HEK293 (cell line): ENCODE measurements at regions not wholly inside any gene's neighbourhood (a gene's known extent, or its start where the extent isn't known, plus 50 kb on each side); places are given as distances from the start of the nearest gene placed in this dataset.

Source experiments
- CTCF ChIA-PET: fragments of 350-600 bp; formaldehyde crosslinking; extraction: SDS; loops from one replicate; lab custom pipeline; 2021; ENCODE audit warnings: antibody characterized with exemption; lab: Yijun Ruan, JAX
- POLR2A ChIA-PET: fragments of 300-600 bp; formaldehyde crosslinking; extraction: SDS; loops from one replicate; lab custom pipeline; 2020; ENCODE audit warnings: antibody characterized with exemption, inconsistent platforms; lab: Yijun Ruan, JAX
- H3K27ac ChIP-seq: fragments of 200-500 bp; sonication (Bioruptor generic); 2 replicates; pipeline ENCODE4 v1.5.1; 2014; ENCODE audit warnings: low read depth, low read length, control low read depth, inconsistent platforms; ENCODE audit errors: extremely low read depth
- H3K36me3 ChIP-seq, 2 experiments: fragments of 200-500 bp in 1 of 2; sonication (Bioruptor generic) in 1 of 2; 1 replicate in 1 of 2; 2 replicates in 1 of 2; pipeline ENCODE4 v1.5.1; 2014 to 2017; ENCODE audit warnings: inconsistent platforms in 2 of 2, low read length in 2 of 2; ENCODE audit not compliant: control insufficient read depth in 2 of 2, insufficient read depth in 1 of 2
- H3K4me1 ChIP-seq: fragments of 200-500 bp; sonication (Bioruptor generic); 2 replicates; pipeline ENCODE4 v1.5.1; 2014; ENCODE audit warnings: mild to moderate bottlenecking, low read length, inconsistent platforms; ENCODE audit not compliant: control insufficient read depth, insufficient read depth
- H3K4me3 ChIP-seq: 2 replicates; pipeline ENCODE4 v1.5.1; 2011; ENCODE audit warnings: low read depth, mild to moderate bottlenecking, control low read depth, low read length, moderate library complexity
- H3K9me3 ChIP-seq: fragments of 200-500 bp; sonication (Bioruptor generic); 2 replicates; pipeline ENCODE4 v1.5.1; 2014; ENCODE audit warnings: low read depth, low read length, inconsistent platforms; ENCODE audit not compliant: control insufficient read depth, insufficient read depth
- BCL11B ChIP-seq: fragments of 450-650 bp; formaldehyde crosslinking; IDR thresholded peaks from 2 replicates; pipeline ENCODE4 v1.5.1; 2016; ENCODE audit warnings: low read depth, missing biosample characterization, missing genetic modification characterization
- GLIS1 ChIP-seq: fragments of 450-650 bp; formaldehyde crosslinking; IDR thresholded peaks from 2 replicates; pipeline ENCODE4 v1.5.1; 2016; ENCODE audit warnings: missing biosample characterization, missing genetic modification characterization
- KLF1 ChIP-seq: fragments of 450-650 bp; formaldehyde crosslinking; IDR thresholded peaks from 2 replicates; pipeline ENCODE4 v1.5.1; 2016; ENCODE audit warnings: missing biosample characterization, missing genetic modification characterization
- PRDM1 ChIP-seq: fragments of 450-650 bp; formaldehyde crosslinking; IDR thresholded peaks from 2 replicates; pipeline ENCODE4; 2016; ENCODE audit warnings: missing biosample characterization, missing genetic modification characterization
- ZBTB21 ChIP-seq: fragments of 450-650 bp; formaldehyde crosslinking; IDR thresholded peaks from 2 replicates; pipeline ENCODE4 v1.5.1; 2017; ENCODE audit warnings: missing biosample characterization, missing genetic modification characterization
- ZBTB48 ChIP-seq: fragments of 450-650 bp; formaldehyde crosslinking; IDR thresholded peaks from 2 replicates; pipeline ENCODE4 v1.5.1; 2016; ENCODE audit warnings: missing biosample characterization, missing genetic modification characterization
- ZBTB8A ChIP-seq: fragments of 450-650 bp; formaldehyde crosslinking; IDR thresholded peaks from 2 replicates; pipeline ENCODE4 v1.5.1; 2016; ENCODE audit warnings: missing biosample characterization, missing genetic modification characterization
- ZNF114 ChIP-seq: fragments of 450-650 bp; formaldehyde crosslinking; IDR thresholded peaks from 2 replicates; pipeline ENCODE4 v1.5.0; 2017; ENCODE audit warnings: missing biosample characterization, missing genetic modification characterization
- ZNF148 ChIP-seq: fragments of 450-650 bp; formaldehyde crosslinking; IDR thresholded peaks from 2 replicates; pipeline ENCODE4 v1.5.0; 2017; ENCODE audit warnings: missing biosample characterization, missing genetic modification characterization, borderline replicate concordance
- ZNF175 ChIP-seq: fragments of 450-650 bp; formaldehyde crosslinking; IDR thresholded peaks from 2 replicates; pipeline ENCODE4 v1.5.1; 2016; ENCODE audit warnings: missing biosample characterization, missing genetic modification characterization
- ZNF239 ChIP-seq: fragments of 450-650 bp; formaldehyde crosslinking; IDR thresholded peaks from 2 replicates; pipeline ENCODE4 v1.5.1; 2016; ENCODE audit warnings: missing biosample characterization, missing genetic modification characterization
- ZNF280C ChIP-seq: fragments of 450-650 bp; formaldehyde crosslinking; IDR thresholded peaks from 2 replicates; pipeline ENCODE4 v1.5.1; 2016; ENCODE audit warnings: missing biosample characterization, missing genetic modification characterization
- ZNF37A ChIP-seq: fragments of 450-650 bp; IDR thresholded peaks from 2 replicates; pipeline ENCODE4 v1.5.1; 2018; ENCODE audit warnings: missing biosample characterization, missing genetic modification characterization
- ZNF529 ChIP-seq: fragments of 450-650 bp; formaldehyde crosslinking; IDR thresholded peaks from 2 replicates; pipeline ENCODE4 v1.5.1; 2017; ENCODE audit warnings: missing genetic modification characterization, missing biosample characterization; ENCODE audit not compliant: insufficient replicate concordance
- ZNF585B ChIP-seq: fragments of 450-650 bp; formaldehyde crosslinking; IDR thresholded peaks from 2 replicates; pipeline ENCODE4 v1.5.1; 2016; ENCODE audit warnings: missing biosample characterization, missing genetic modification characterization
- ZNF660 ChIP-seq: fragments of 450-650 bp; IDR thresholded peaks from 2 replicates; pipeline ENCODE4 v1.5.1; 2018; ENCODE audit warnings: missing biosample characterization, mild to moderate bottlenecking, missing genetic modification characterization

- ChIA-PET CTCF (no interaction called here), POLR2A (no interaction called here)
- no peak overlapping the region for H3K27ac ChIP-seq
- no peaks in the 10 kb centered on the region for H3K9me3 ChIP-seq
- no peaks in the 10 kb centered on the region for H3K36me3 ChIP-seq
- H3K4me1 ChIP-seq = no peaks in the 10 kb centered on the region
- TF ChIP-seq ZBTB48 (tag by site-specific recombination) = no peak
- no peak overlapping the region for H3K4me3 ChIP-seq
Measured at GRCh38 chr3:40979962-40980361, 219.3 kb upstream of the CTNNB1 start.

- no peak overlapping the region for H3K4me3 ChIP-seq
- CTCF ChIA-PET = no interaction called here
- no peak for TF ChIP-seq ZNF529 (tag by site-specific recombination)
- TF ChIP-seq ZNF239 (tag by site-specific recombination) = no peak
- no peak for TF ChIP-seq ZNF148
- no peaks in the 10 kb centered on the region for H3K4me1 ChIP-seq
- H3K27ac ChIP-seq = no peak overlapping the region
- POLR2A ChIA-PET = no interaction called here
- no peaks in the 10 kb centered on the region for H3K36me3 ChIP-seq
- H3K9me3 ChIP-seq = no peaks in the 10 kb centered on the region
Measured at GRCh38 chr3:40980467-40980866, 218.8 kb upstream of the CTNNB1 start.

GRCh38 chr3:40985195-40985594, 214.1 kb upstream of the CTNNB1 start:
- TF ChIP-seq ZNF660 (no peak), BCL11B (tag by site-specific recombination) (no peak), ZNF175 (tag by site-specific recombination) (no peak), ZBTB21 (tag by site-specific recombination) (no peak), GLIS1 (tag by site-specific recombination) (no peak), ZNF114 (tag by site-specific recombination) (no peak)
- TF ChIP-seq, all 188 proteins: peak for 0
- H3K36me3 ChIP-seq = no peaks in the 10 kb centered on the region
- CTCF ChIA-PET = interaction anchor here (0.6 kb wide), 2 partner anchors 10 to 221 kb away, joined by 3 read pairs; no protein-coding TSS in a partner anchor
- no peak overlapping the region for H3K27ac ChIP-seq
- POLR2A ChIA-PET = no interaction called here
- H3K9me3 ChIP-seq = no peaks in the 10 kb centered on the region
- no peaks in the 10 kb centered on the region for H3K4me1 ChIP-seq
- H3K4me3 ChIP-seq = no peak overlapping the region

- TF ChIP-seq ZNF585B (tag by site-specific recombination) (no peak), ZNF37A (tag by site-specific recombination) (no peak), PRDM1 (tag by site-specific recombination) (no peak), ZBTB8A (tag by site-specific recombination) (no peak), KLF1 (tag by site-specific recombination) (no peak), ZNF280C (no peak)
- CTCF ChIA-PET = no interaction called here
- no peak overlapping the region for H3K4me3 ChIP-seq
Measured at GRCh38 chr3:40988468-40988867, 210.8 kb upstream of the CTNNB1 start.

More at GRCh38 chr3:40988468-40988867, 210.8 kb upstream of the CTNNB1 start:
- POLR2A ChIA-PET = no interaction called here
- Histone ChIP-seq H3K36me3 (no peaks in the 10 kb centered on the region), H3K4me1 (no peaks in the 10 kb centered on the region), H3K27ac (no peak overlapping the region), H3K9me3 (no peaks in the 10 kb centered on the region)
